ENCODE measurements at regions not wholly inside any gene's neighbourhood (a gene's known extent, or its start where the extent isn't known, plus 50 kb on each side); places are given as distances from the start of the nearest gene placed in this dataset.

DNA sequence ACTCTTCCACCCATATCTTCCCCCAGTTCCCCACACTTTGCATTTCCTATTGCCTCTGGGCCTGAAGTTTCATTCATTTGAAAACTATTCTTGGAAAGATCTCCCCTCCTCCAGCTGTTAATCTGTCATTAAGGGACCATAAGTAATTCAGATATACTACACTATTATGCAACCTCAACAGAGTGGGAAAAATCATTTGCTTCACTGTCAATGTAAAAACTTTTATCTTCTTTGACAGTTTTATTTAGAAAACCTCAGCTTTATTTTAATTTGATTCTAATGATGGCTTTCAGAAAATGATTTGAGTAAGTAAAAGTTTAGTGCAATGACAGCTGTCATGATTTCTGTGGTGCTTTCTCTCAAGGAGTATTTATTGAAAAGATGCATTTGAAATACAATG lies 435.3 kb upstream of the KCNMB2 start:
- no peaks in the 10 kb centered on the region for H3F3A ChIP-seq (ENCODE audit: low read depth)
- H4K20me1 ChIP-seq (ENCODE audit: insufficient read depth, low read length, poor library complexity, severe bottlenecking): no peaks in the 10 kb centered on the region
- no peaks in the 10 kb centered on the region for H3K9me3 ChIP-seq (ENCODE audit: insufficient read depth, low read depth, low read length)
- no peak overlapping the region for H2AFZ ChIP-seq (ENCODE audit: low read length)
- no peaks in the 10 kb centered on the region for H3K79me2 ChIP-seq (ENCODE audit: insufficient read depth, low read length)
- no peak overlapping the region for H3K4me3 ChIP-seq (ENCODE audit: low read length, poor library complexity, severe bottlenecking)
- no peak overlapping the region for H3K9ac ChIP-seq (ENCODE audit: low read depth, low read length, poor library complexity, severe bottlenecking)
- no peaks in the 10 kb centered on the region for H3K9me2 ChIP-seq (replicated peaks; ENCODE audit: low read depth, low read length)
- no peak overlapping the region for H3K4me2 ChIP-seq (ENCODE audit: low read depth, low read length, poor library complexity, severe bottlenecking)
- no peak for TF ChIP-seq EZH2phosphoT487 (IDR thresholded peaks at IDR 0.05; ENCODE audit: borderline replicate concordance)
- TF ChIP-seq, protein P1, sequence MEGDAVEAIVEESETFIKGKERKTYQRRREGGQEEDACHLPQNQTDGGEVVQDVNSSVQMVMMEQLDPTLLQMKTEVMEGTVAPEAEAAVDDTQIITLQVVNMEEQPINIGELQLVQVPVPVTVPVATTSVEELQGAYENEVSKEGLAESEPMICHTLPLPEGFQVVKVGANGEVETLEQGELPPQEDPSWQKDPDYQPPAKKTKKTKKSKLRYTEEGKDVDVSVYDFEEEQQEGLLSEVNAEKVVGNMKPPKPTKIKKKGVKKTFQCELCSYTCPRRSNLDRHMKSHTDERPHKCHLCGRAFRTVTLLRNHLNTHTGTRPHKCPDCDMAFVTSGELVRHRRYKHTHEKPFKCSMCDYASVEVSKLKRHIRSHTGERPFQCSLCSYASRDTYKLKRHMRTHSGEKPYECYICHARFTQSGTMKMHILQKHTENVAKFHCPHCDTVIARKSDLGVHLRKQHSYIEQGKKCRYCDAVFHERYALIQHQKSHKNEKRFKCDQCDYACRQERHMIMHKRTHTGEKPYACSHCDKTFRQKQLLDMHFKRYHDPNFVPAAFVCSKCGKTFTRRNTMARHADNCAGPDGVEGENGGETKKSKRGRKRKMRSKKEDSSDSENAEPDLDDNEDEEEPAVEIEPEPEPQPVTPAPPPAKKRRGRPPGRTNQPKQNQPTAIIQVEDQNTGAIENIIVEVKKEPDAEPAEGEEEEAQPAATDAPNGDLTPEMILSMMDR (conservative IDR thresholded peaks at IDR 0.05; ENCODE audit: low read length): no peak
- no peaks in the 10 kb centered on the region for H3K4me1 ChIP-seq (ENCODE audit: insufficient read depth, low read length, poor library complexity, severe bottlenecking)
- no peaks in the 10 kb centered on the region for H3K36me3 ChIP-seq (ENCODE audit: insufficient read depth, low read length)
- no peaks in the 10 kb centered on the region for H3K27me3 ChIP-seq (ENCODE audit: insufficient read depth, low read length, poor library complexity, severe bottlenecking)

DNA sequence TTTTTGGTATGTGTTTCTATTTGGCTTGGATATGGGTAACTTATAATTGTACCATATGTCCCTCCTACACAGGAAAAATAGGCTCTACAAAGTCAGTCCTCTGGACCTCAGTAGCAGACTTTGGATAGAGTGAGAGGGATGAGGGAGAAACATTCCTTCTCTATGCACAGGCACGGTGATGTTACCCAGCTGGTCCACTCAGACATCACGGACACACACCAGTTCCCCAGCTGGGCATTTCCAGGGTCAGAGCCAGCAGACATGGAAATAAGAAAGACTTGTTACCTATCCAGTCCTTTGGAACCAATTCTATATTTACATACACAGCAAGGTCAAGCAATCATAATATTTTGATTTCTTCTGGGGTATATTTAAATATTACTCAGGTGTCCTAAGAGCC lies 433.1 kb upstream of the KCNMB2 start:
- Histone ChIP-seq H3K9me3 (ENCODE audit: insufficient read depth, low read depth, low read length) (no peaks in the 10 kb centered on the region), H3K36me3 (ENCODE audit: insufficient read depth, low read length) (no peaks in the 10 kb centered on the region), H3F3A (ENCODE audit: low read depth) (no peaks in the 10 kb centered on the region), H3K4me3 (ENCODE audit: low read length, poor library complexity, severe bottlenecking) (no peak overlapping the region), H4K20me1 (ENCODE audit: insufficient read depth, low read length, poor library complexity, severe bottlenecking) (no peaks in the 10 kb centered on the region), H3K4me2 (ENCODE audit: low read depth, low read length, poor library complexity, severe bottlenecking) (no peak overlapping the region), H3K79me2 (ENCODE audit: insufficient read depth, low read length) (no peaks in the 10 kb centered on the region), H3K4me1 (ENCODE audit: insufficient read depth, low read length, poor library complexity, severe bottlenecking) (no peaks in the 10 kb centered on the region), H3K27me3 (ENCODE audit: insufficient read depth, low read length, poor library complexity, severe bottlenecking) (no peaks in the 10 kb centered on the region), H3K9me2 (replicated peaks; ENCODE audit: low read depth, low read length) (no peaks in the 10 kb centered on the region), H2AFZ (ENCODE audit: low read length) (no peak overlapping the region), H3K9ac (ENCODE audit: low read depth, low read length, poor library complexity, severe bottlenecking) (no peak overlapping the region)
- TF ChIP-seq, protein P1 (conservative IDR thresholded peaks at IDR 0.05; ENCODE audit: low read length): no peak
- no peak for TF ChIP-seq EZH2phosphoT487 (IDR thresholded peaks at IDR 0.05; ENCODE audit: borderline replicate concordance)

DNA sequence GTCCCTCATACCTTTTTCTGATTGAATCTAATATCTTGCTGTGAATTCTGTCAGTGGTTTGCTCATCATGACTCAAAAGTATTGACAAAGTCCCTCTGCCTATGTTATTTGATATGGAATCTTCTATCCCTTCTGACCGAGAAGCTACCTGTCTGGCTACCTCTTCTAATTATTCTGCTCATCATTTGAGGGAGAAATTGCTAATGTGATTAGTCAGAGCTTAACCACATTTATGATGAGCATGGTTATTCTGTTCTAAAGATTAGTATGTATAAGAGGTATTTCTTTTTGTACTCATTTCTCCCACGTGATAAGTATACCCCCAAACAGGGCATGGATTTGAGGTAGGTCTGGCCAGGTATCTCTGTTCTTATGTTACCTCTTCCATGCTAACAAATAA lies 428.4 kb upstream of the KCNMB2 start:
- Histone ChIP-seq H3K4me1 (ENCODE audit: insufficient read depth, low read length, poor library complexity, severe bottlenecking) (no peaks in the 10 kb centered on the region), H3K9me2 (replicated peaks; ENCODE audit: low read depth, low read length) (no peaks in the 10 kb centered on the region), H4K20me1 (ENCODE audit: insufficient read depth, low read length, poor library complexity, severe bottlenecking) (no peaks in the 10 kb centered on the region), H2AFZ (ENCODE audit: low read length) (no peak overlapping the region), H3K36me3 (ENCODE audit: insufficient read depth, low read length) (no peaks in the 10 kb centered on the region), H3K4me3 (ENCODE audit: low read length, poor library complexity, severe bottlenecking) (no peak overlapping the region), H3K9me3 (ENCODE audit: insufficient read depth, low read depth, low read length) (no peaks in the 10 kb centered on the region), H3F3A (ENCODE audit: low read depth) (no peaks in the 10 kb centered on the region), H3K27me3 (ENCODE audit: insufficient read depth, low read length, poor library complexity, severe bottlenecking) (no peaks in the 10 kb centered on the region), H3K9ac (ENCODE audit: low read depth, low read length, poor library complexity, severe bottlenecking) (no peak overlapping the region), H3K4me2 (ENCODE audit: low read depth, low read length, poor library complexity, severe bottlenecking) (no peak overlapping the region), H3K79me2 (ENCODE audit: insufficient read depth, low read length) (no peaks in the 10 kb centered on the region)
- TF ChIP-seq, protein P1 (conservative IDR thresholded peaks at IDR 0.05; ENCODE audit: low read length): no peak
- no peak for TF ChIP-seq EZH2phosphoT487 (IDR thresholded peaks at IDR 0.05; ENCODE audit: borderline replicate concordance)

Data from Loucy (cell line).